CD4-positive, alpha-beta T cell treated with Interleukin-17A for 4 hours (primary cell): ENCODE measurements at regions not wholly inside any gene's neighbourhood (a gene's known extent, or its start where the extent isn't known, plus 50 kb on each side); places are given as distances from the start of the nearest gene placed in this dataset.
"Not testable (repeated sequence)": the region's sequence is repeated elsewhere in the genome, so short reads cannot be mapped to it uniquely, and the experiment has no call there.

ENCODE experiments used
- DNase-seq: peaks from one replicate; pipeline ENCODE4 v3.0.0-alpha.2; 2020; ENCODE audit warnings: mixed read lengths

DNA sequence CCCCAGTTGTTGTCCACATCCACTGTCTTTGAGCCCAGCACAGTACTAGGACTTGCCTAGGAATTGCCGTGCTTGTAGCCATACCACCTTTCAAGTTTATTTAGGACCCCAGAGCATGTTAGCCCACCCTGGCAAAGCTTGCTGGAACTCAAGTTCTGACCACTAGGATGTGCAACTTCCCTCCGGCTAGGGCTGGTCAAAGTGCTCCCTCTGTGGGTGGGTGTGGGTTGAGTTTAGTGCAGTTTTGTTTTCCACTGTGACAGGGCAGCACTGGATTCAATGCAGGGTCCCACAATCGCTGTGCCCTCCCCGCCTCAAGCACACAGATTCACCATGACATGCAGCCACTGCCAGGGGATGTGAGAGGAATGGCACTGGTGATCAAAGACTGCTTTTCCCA lies 96.0 kb downstream of the RASGEF1B start:
- DNase-seq: no peak

DNA sequence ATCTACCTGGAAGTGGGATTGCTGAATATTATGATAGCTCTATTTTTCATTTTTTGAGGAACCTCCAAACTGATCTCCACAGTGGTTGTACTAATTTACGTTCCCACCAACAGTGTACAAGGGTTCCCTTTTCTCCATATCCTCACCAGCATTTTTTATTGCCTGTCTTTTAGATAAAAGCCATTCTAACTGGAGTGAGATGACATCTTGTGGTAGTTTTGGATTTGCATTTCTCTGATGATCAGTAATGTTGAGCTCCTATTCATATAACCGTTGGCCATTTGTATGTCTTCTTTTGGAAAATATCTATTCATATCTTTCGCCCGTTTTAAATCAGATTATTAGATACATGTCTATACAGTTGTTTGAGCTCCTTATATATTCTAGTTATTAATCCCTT lies 101.8 kb downstream of the RASGEF1B start:
- DNase-seq: no peak

DNA sequence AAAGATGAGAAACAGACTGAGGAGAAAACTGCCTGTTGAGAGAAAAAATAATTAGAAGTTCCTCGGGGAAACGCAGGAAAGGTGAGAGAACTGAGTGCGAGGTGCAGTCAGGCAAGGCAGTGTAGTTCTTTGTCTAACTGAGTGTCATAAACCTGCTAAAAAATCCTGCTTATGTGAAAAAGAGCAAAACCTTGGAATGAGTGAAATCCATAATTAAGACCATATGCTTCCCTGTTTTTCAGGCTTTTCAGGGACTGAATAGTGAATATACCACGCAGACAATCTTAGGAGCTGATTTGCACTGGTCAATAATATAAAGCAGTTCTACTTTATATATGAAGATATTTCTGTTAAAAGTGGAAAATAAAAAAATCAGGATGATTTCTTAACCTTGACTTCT lies 104.9 kb downstream of the RASGEF1B start:
- DNase-seq: no peak

- no peak for DNase-seq
Measured at GRCh38 chr4:81360737-81361136, 111.0 kb downstream of the RASGEF1B start.

DNA sequence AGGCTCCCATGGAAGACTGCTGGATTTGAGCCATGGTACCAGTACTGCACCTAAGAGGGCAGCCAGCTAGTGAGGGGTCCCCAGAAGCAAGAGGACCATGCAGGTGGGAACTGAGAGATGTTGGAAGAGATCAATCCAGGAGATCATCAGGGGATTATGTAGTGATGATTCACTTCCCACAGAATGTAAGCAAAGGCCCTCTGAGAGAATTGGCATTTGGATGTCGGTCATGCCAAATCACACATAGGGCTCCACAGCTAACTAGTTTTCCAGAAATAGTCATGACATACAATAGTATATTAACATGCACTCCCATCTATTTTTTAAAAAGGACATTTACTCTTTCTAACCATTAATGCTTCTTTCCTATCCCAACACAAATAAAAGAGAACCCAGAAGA lies 112.5 kb downstream of the RASGEF1B start:
- DNase-seq: no peak

GRCh38 chr4:81358154-81358553 lies 113.6 kb downstream of the RASGEF1B start:
- no peak for DNase-seq

DNA sequence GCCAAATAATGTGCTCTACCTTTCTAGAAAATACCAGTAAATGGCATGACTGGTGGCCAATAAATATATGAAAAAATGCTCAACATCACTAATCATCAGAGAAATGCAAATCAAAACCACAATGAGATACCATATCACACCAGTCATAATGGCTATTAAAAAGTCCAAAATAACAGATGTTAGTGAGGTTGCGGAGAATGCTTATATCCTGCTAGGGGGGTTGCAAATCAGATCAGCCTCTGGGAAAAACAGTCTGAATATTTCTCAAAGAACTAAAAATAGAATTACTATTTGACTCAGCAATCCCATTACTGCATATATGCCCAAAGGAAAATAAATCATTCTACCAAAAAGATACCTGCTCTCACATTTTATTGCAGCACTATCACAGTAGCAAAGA lies 115.1 kb downstream of the RASGEF1B start:
- no peak for DNase-seq

GRCh38 chr4:81355136-81355535 lies 116.6 kb downstream of the RASGEF1B start:
- no peak for DNase-seq

GRCh38 chr4:81353861-81354260 lies 117.8 kb downstream of the RASGEF1B start:
- DNase-seq: no peak

DNA sequence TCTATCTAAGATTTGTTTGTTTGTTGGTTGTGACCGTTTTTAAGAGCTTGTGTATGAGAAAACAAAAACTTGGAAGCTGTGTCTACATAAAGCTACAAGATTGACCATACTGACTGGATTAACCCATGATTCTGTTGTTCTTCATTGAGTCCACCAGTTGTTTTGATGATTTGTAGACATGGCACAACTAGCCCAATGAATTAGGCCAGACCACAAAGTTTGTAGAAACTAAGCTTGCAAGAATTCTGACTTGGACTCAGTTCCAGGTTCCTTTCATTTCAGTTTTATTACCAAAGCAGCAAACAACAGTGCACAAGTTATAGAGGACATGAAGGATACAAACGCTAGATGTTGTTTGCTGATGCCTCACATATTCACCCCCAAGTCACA lies 119.3 kb downstream of the RASGEF1B start:
- DNase-seq: no peak

DNA sequence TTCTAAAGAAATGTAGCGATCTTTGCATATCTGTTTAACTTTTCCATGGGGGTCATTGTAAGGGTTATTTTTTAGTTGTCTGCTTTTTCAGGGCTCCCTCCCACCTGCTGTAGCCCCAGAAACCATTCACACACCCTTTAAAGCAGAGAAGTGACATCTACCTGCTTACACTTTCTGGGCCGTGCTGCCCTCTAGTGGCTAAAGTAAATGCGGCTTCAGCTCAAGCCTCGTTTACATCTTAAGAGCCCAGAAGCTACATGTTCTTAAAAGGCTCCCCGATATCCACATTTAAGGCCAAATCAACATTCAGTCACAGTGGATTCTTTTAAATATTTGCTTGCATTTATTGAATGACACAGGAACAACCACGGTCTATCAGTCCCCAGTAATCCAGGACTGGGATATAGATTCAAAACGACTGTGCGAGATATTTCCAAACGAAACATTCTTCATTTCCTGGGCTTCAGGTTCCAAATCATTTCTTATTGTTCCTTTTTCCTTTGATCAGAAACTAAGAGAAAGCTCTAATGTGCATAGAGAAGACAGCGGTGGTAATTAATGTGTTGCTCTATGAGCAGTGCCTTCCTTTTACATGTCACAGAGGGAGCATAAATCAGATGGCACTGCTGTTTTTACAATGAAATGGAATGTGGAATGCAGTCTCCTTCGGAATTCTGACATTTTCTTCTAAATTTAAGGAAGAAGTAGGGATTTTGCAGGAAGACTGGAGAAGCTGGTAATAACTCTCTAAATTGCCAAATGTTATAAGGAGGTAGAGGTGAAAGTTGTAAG lies 119.9 kb downstream of the RASGEF1B start:
- DNase-seq: peak; percentile 70

- DNase-seq: no peak
Measured at GRCh38 chr4:81350040-81350439, 121.7 kb downstream of the RASGEF1B start.

DNA sequence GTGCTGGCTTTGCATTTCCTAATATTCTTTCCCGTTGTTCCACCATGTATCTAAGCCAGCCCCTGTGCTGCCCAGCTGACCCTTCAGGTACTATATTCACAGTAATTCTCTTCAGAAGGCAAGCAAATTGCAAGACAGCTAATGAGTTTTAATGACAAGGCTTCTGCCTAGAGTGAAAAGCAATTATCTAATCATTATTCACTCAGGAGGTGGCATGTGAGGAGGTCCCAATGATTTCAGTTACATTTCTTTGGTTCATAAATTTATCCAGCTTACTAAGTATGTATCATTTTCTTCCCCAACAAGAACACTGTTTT lies 123.0 kb downstream of the RASGEF1B start:
- DNase-seq: no peak

- no peak for DNase-seq
Measured at GRCh38 chr4:81348086-81348777, 123.5 kb downstream of the RASGEF1B start.

DNA sequence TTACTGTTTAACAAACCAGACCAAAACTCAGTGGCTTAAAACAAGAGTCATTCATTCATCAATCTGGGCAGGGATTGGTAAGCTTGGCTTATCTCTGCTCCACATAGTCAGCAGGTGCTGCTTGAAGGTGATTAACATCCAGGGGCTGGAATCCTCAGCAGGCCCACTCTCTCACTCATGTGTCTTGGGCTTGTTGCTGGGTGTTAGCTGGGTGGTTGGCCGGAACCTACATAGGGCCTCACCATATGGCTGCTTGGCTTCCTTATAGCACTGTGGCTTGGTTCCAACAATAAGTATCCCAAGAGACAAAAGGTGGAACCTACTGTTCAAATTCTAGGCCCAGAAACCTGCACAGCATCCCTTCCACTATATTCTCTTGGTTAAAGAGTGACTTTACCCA lies 125.0 kb downstream of the RASGEF1B start:
- no peak for DNase-seq

DNA sequence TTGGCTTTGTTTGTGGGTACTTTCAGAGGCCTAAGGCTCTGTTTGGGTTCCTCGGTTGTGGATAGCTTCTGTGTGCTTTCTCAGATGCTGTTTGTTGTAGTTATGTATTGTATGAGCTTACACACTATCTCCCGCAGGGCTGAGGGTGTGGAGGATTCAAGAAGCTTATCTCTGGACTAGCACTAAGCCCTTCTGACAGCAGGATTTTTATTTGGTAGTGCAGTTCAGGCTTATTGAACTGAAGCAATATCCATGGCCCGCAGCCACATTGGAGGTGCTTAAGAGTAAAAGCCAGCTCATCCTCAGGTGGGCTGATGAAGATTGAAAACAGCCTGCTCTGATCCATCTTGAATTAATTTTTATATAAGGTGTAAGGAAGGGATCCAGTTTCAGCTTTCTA lies 128.2 kb downstream of the RASGEF1B start:
- DNase-seq: no peak

GRCh38 chr4:81343046-81343445 lies 128.0 kb upstream of the PRKG2 start:
- DNase-seq: no peak

- DNase-seq: no peak
Measured at GRCh38 chr4:81337211-81337610, 122.2 kb upstream of the PRKG2 start.

DNA sequence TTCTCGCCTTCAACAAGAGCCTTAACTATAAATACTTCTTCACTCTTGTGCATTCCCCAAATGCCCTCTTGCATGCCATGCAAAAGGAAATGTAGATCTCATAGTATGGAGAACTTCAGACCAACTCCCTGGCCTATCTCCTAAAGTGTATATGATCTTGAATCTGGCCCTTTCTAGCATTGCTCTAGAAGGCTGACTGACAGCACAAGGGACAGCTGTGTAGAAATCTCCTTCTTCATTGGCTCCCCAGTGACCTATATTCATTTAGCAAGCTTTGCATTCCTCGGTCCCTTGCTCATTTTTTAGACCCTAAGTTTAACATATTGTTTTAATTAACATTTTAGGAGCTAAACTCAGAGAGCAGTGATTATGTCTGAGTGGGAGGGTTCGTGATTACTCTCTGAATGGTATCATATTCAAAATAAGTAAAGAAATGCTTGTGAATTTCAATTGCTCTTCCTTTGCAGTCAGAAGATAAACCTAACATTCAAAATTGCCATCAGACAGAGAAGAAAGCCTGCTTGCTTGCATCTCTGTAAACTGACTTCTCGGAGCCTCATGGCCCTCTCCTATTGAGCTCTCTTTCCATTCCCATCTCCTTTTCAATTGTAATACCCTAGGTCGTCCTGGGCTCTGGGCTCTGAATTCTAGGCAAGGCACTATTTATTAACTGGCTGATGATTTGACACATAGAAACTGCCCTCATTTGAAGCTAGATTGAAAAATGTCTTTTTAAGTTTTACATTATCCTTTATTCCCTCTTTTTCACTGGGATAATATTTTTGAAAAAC lies 120.3 kb upstream of the PRKG2 start:
- DNase-seq: no peak

- no peak for DNase-seq
Measured at GRCh38 chr4:81330018-81330417, 115.0 kb upstream of the PRKG2 start.

DNA sequence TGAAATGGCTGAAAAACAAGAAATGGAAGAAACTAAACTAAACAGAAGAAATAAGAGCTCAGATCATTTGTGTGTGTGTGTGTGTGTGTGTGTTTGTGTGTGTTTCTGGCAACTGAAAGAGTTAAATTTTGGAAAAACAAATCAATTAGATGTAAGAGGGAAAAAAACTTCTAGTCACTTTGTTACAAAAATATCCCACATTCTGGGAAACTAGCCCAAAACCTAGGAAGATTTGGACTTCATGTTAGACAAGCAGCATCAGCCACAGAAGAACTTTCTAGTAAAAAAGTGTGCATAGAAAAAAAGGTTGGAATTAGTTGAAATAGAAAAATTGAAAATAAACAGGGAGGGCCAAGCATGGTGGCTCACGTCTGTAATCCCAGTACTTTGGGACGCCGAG lies 111.6 kb upstream of the PRKG2 start:
- DNase-seq: no peak

GRCh38 chr4:81324594-81324993 lies 109.6 kb upstream of the PRKG2 start:
- DNase-seq: not testable (repeated sequence)

GRCh38 chr4:81319657-81320056 lies 104.6 kb upstream of the PRKG2 start:
- no peak for DNase-seq

- no peak for DNase-seq
Measured at GRCh38 chr4:81314897-81315470, 100.0 kb upstream of the PRKG2 start.
